DOHH2 (cell line): ENCODE measurements at regions not wholly inside any gene's neighbourhood (a gene's known extent, or its start where the extent isn't known, plus 50 kb on each side); places are given as distances from the start of the nearest gene placed in this dataset.

Source experiments
- CTCF ChIP-seq: fragments of 200-600 bp; sonication (generic); IDR thresholded peaks from one replicate; pipeline ENCODE4 v1.5.1; 2014; ENCODE audit warnings: antibody characterized with exemption, mild to moderate bottlenecking, low read depth, low read length; ENCODE audit not compliant: poor library complexity, severe bottlenecking
- EZH2phosphoT487 ChIP-seq: fragments of 200-600 bp; sonication (generic); IDR thresholded peaks from 2 replicates; pipeline ENCODE4 v1.6.1; 2017; ENCODE audit warnings: borderline replicate concordance, mild to moderate bottlenecking, antibody characterized with exemption, low read length, moderate library complexity, mixed read lengths

GRCh38 chr2:15801439-15801838 lies 138.9 kb upstream of the MYCN start:
- TF ChIP-seq CTCF (no peak), EZH2phosphoT487 (no peak)
